ENCODE measurements at regions not wholly inside any gene's neighbourhood (a gene's known extent, or its start where the extent isn't known, plus 50 kb on each side); places are given as distances from the start of the nearest gene placed in this dataset.
"Not testable (repeated sequence)": the region's sequence is repeated elsewhere in the genome, so short reads cannot be mapped to it uniquely, and the experiment has no call there.

- DNase-seq = no peak
These were observed 98.1 kb upstream of the HS6ST1 start for GRCh38 chr2:128416806-128417205.

- DNase-seq = not testable (repeated sequence)
These were observed 98.6 kb upstream of the HS6ST1 start for GRCh38 chr2:128417264-128417663.

DNA sequence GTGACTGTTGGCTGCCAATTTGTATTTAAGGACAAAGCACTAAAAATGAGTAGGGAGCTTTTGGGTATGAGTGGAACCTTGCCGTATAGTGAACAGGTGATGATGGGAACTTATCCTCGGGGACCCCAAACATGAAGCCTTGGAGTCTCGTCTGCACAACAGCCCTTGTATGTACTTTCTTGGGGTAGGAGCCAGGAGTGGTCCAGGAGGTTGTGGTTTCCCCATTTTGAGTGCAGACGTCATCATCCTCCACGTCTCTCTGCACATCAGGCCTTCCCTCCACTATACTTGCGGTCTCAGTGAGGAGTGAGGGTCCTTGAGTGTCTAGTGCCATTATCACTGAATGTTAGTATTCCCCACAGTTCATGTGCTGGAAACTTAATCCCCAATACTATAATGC is 101.5 kb upstream of the HS6ST1 start:
- DNase-seq = no peak

DNA sequence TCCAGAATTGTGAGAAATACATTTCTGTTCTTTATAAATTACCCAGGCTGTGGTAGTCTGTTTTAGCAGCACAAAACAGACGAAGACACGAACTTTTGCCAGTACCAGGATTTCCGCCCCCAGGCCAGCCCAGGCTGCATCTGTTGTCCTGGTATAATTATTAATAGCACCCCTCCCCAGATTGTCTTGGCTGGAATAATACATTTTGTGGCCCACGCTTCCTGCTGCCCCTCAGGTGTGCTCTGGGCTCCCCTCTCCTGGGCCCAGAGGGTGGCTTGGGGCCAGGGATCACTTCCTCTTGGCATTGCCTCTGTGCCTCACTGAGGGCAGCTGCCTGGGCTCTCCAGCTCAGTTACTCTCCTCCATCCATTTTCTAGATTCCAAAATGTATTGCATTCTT is 102.1 kb upstream of the HS6ST1 start:
- DNase-seq = no peak

DNA sequence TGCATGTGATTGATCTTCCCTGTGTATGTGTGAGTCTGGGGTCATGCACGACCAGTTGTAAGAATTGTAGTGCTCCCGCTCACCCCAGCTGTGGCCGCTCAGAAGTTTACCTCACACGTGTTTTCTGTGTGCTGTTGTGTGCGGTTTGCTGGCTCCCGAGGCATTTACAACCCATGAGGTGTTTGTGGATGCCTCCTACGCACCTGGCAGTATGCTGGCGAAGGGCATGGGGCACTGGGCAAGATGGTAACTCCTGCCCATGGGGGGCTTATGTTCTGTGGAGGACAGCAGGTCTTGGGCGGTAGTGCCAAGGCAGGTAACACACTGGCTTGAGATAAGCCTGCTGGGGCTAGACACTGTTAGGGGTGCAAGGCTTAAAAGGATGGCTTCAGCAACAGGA is 102.6 kb upstream of the HS6ST1 start:
- DNase-seq = no peak

DNA sequence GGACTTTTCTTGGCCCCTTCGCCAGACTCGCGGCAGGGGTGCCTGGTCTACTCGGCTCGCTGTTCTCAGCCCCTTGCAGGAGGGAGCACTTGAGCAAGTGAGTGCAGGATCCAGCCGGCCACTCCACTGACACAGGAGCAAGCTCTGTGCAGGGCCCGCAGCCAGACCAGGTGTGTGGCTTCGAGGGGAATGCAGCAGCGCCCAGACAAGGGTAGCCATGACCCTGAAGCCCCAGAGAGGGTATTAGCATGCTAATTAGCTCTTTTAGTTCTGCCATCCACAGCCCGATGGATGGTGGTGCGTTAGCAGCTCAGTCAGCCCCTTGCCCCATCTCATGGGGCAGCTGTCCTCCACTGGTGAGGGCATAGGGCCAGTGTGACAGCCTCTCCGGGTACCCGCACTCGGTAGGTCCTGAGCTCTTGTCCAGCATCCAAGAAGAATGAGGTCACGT is 103.2 kb upstream of the HS6ST1 start:
- DNase-seq = no peak

DNA sequence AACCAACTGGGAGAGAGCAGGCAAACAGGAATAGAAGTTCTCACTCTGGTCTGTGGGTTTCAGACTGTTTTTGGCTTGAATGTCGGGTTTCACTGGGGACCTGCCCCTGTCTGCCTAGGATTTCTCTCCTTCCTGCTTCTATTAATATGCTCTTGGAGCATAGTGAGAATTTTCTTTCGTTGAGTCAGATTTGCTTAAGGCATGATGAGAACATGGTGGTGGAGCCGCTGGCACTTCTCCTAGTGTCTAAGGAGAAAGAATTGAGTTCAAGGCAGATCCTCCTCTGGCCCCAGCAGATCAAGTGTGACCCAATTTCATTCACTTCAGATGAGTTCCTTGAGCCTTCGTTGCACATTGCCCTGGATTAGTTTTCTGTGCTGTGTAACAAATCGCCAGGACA is 103.9 kb upstream of the HS6ST1 start:
- DNase-seq = no peak

DNA sequence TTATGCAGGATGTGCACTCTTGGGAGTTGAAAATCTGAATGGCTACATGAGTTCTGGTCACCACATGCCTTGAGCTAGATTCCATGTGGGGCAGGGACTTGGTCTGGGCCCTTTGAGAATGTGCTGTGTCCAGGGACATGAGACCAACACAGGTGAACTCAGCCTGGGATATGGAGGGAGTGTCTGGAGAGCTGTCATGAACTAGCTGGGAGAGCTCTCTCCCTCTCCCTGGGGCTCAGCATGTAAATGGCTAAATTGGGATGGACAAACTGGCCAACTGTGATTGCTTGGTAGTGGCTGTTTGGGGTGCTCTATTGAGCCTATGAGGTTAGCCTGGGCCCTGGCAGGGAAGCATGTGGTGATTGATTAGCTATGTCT is 105.1 kb upstream of the HS6ST1 start:
- no peak for DNase-seq

- DNase-seq = no peak
These were observed 105.9 kb upstream of the HS6ST1 start for GRCh38 chr2:128424406-128425171.

DNA sequence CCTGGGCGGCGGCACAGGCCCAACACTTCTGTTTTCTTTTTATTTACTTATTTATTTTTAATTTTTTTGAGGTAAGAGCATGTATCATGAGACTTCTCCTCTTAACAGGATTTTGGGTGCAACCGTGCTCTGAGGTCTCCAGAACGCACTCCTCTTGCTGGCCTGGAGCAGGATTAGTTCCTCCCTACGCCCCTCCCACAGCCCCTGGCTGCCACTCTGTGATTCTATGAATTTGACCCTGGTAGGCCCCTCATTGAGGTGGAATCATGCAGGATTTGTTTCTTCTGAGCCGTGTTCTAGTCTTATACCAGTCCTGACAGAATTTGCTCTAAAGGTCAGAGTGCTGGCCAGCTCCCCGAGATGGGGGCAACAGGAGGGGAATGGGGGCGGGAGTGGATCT is 106.5 kb upstream of the HS6ST1 start:
- no peak for DNase-seq

- DNase-seq = no peak
These were observed 107.3 kb upstream of the HS6ST1 start for GRCh38 chr2:128425731-128426620.

GRCh38 chr2:128427413-128427755 is 108.7 kb upstream of the HS6ST1 start:
- no peak for DNase-seq

DNA sequence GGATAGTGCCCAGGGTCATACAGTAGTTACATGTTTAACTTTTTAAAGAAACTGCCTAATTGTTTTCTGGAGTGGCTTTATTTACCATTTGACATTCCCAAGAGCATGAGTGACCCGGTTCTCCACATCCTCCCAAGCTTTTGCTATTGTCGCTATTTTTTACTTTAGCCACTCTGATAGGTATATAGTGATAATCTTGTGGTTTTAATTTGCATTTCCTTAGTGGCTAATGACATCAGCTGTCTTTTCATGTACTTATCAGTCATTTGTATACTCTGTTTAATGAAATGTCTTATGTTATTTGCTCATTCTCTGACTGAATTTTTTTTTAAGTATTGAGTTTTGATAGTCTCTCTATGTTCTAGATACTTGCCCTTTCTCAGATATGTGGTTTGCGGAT is 109.7 kb upstream of the HS6ST1 start:
- no peak for DNase-seq

DNA sequence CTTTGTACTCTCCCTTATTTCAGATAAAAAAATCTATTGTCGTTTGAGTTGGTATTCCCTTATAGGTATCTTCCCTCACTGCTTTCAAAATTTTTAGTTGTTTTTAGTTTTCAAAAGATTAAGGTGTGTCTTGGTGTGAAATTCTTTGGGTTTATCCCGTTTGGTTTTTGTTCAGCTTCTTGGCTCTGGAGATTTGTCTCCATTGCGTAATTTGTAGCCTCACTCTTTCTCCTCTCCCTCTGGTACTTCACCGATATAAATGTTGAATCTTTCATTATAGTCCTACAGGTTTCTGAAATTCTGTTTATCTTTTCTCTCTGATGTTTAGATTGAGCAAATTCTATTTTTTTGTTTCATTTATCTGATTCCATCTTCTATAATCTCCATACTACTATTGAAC is 113.8 kb upstream of the HS6ST1 start:
- no peak for DNase-seq

DNA sequence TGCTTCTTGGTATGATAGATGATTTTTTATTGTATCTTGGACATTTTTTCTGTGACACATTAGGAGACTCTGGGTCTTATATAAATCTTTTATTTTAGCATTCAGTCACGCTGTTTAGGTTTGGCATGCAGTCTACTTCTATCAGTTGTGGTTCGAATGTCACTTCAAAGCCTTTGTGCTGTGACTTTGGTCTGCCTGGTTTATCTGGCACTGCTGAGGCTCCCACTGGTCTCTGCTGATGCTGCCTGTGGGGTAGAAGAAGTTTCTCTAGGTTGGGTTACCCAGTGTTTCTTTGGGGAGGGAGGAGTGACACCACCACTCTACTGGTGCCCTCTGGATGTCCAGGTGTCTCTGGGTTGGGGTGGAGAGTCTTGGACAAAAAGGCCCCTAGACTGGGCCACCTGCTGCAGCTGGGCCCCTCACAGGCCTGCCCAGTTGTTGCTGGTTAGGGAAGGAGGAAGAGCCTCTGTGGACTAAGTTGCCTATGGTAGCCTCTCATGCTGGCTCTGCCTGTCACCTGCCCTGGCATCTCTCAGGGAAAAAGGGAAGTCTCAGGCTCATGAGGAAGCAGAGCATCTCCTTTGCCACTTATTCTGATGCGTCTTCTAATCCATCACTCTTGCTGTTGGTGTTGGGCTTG is 115.4 kb upstream of the HS6ST1 start:
- no peak for DNase-seq

DNA sequence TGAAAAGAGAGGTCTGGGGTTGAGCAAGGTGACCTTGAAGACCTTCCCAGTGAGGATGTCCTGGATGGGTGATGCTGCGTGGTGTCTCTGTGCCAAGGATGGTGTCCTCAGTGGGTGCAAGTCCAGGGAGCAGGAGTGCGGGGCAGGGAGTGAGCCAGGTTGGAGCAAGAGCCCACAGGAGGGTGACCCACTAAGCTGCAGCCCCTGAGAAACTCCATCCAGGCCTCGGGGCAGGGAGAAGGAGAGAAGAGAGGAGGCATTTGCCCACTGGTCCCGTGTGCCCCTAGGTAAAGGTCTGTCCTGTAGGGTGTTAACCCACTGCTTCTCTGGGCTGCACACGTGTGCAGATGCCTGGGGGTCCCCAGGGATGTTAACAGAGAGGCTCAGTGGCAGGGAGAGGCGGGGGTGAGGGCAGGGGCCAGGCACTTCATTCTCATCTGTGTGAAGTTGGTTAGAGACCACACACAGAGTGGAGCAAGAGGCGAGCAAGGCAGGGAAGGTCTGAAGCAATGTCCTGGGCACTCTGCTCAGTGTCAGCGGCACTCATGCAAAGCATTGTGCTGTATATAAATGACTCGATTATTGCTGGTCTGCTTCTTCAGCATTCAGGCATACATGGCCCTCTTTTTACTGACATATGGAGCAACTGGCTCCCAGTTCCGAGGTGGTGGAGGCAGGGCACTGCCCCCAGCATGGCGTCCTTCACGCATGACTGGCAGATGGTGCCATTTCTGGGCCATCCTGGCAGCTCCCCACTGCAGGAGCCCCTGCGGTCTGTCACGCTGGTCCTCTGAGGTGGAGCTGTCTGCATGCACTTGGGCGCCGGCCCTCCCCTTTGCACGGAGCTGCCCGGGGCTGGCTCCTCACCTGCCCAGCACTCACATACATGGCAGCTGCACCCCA is 117.2 kb upstream of the HS6ST1 start:
- no peak for DNase-seq

DNA sequence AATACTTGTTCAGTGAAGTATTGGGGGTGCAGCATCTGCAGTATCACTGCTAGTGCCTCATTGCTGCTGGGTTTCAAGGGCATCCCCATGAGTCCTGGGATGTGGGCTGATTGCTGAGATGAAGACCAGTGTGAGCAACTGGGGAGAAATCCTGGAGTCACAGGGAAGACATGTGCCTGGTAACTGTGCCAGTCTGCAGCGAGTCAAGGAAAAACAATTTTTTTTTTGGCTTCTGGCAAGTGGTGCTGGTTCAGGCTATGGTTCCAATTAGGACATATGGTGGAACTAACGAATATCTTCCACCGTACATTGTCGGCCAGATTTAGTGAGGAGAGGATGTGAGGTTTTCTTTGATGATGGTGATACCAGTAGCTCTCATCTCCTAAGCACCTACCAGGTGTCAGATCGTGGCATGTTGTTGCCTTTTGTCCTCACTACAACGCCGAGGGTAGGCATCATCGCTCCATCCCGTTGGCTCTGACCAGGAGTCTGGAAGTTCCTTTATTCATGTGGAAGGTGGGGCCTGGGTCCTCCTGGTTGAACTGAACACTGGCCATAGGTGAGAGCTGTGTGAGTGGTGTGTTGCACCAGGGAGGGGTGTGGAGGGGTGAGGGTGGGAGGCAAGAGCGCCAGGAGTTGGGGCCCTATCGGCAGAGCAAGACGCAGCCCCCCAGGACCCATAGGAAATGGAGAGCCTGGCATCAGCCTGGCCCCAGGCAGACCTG is 118.0 kb upstream of the HS6ST1 start:
- DNase-seq = no peak

- DNase-seq = no peak
These were observed 118.5 kb upstream of the HS6ST1 start for GRCh38 chr2:128437204-128437565.

GRCh38 chr2:128438091-128438490 is 119.4 kb upstream of the HS6ST1 start:
- DNase-seq = no peak

DNA sequence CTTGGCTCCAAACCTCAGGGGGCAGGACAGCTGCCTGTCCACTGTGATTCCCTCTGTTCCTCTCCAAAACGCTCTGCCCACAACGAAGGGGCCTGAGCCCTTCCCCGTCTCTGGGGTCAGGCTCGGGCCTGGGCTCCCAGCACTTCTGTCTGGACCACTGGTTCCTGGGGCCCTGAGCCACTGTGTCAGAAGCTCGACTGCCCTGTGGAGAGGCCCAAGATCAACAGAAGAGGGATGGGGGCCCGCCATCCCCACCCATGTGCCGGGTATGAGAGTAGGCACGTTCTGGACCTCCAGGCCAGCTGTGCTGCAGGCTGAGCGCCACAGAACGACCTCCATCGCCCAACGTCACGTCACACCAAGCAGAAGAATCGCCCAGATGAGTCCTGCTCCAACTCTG is 119.9 kb upstream of the HS6ST1 start:
- no peak for DNase-seq

DNA sequence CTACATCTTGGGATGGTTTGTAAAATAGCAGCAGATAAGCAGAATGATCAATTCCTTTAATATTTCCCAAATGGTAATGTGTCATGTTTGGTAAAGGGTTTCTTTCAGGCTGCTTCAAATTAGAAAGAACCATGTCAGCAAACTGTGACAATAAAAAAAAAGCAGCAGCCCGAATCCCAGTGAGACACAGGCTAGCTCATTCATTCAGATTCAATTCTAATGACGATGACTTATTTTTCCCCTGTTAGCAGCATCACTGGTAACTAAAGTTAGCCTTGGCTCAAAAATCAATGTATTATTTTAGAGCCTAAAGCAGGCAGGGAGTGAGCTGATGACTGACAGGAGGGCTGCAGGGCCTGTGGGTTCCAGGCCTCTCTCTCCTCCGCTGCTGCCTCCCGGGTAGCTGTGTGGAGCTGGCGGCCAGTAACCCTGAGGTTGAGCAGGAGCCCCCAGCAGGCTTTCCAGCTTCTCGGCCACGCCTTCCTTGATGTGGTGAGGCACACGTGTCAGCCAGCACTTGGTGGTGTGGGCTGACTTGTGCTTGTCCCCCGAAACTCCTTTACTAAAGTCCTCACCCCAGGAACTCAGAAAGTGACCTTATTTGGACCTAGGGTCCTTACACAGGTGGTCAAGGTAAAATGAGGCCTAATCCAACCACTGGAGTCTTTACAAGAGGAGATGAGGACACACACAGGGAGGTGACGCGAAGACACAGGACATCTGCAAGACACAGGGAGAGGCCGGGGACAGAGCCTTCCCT is 120.5 kb upstream of the HS6ST1 start:
- no peak for DNase-seq

Measured in activated CD4-positive, alpha-beta T cell treated with anti-CD3 and anti-CD28 coated beads, Interleukin-2, amount 50 U/mL, for 1 hour (primary cell).